ENCODE measurements at regions not wholly inside any gene's neighbourhood (a gene's known extent, or its start where the extent isn't known, plus 50 kb on each side); places are given as distances from the start of the nearest gene placed in this dataset.
A peak's percentile ranks its signal among the peaks of the same experiment; 100 is the strongest.

GRCh38 chr5:115372146-115372545, 75.7 kb upstream of the CCDC112 start:
- no peak for TF ChIP-seq CTCF (IDR thresholded peaks at IDR 0.05; ENCODE audit: low read depth, low read length)
- Histone ChIP-seq H3K36me3 (no peaks in the 10 kb centered on the region), H3K27me3 (ENCODE audit: insufficient read depth, low read depth, severe bottlenecking) (no peaks in the 10 kb centered on the region), H3K4me3 (ENCODE audit: low read depth, low read length) (no peak overlapping the region), H3K27ac (no peak overlapping the region), H3K9me3 (ENCODE audit: severe bottlenecking) (no peaks in the 10 kb centered on the region)
- DNase-seq: no peak

GRCh38 chr5:115369430-115370144, 73.1 kb upstream of the CCDC112 start:
- no peaks in the 10 kb centered on the region for H3K9me3 ChIP-seq (ENCODE audit: severe bottlenecking)
- no peaks in the 10 kb centered on the region for H3K36me3 ChIP-seq
- TF ChIP-seq CTCF (IDR thresholded peaks at IDR 0.05; ENCODE audit: low read depth, low read length): no peak
- no peak overlapping the region for H3K27ac ChIP-seq
- no peak overlapping the region for H3K4me3 ChIP-seq (ENCODE audit: low read depth, low read length)
- no peaks in the 10 kb centered on the region for H3K27me3 ChIP-seq (ENCODE audit: insufficient read depth, low read depth, severe bottlenecking)
- DNase-seq: no peak

GRCh38 chr5:115366223-115366622, 69.8 kb upstream of the CCDC112 start:
- TF ChIP-seq CTCF (IDR thresholded peaks at IDR 0.05; ENCODE audit: low read depth, low read length): no peak
- DNase-seq: peak; percentile 65
- Histone ChIP-seq H3K36me3 (no peaks in the 10 kb centered on the region), H3K9me3 (ENCODE audit: severe bottlenecking) (no peaks in the 10 kb centered on the region), H3K4me3 (ENCODE audit: low read depth, low read length) (no peak overlapping the region), H3K27ac (no peak overlapping the region), H3K27me3 (ENCODE audit: insufficient read depth, low read depth, severe bottlenecking) (no peaks in the 10 kb centered on the region)

- H3K27me3 ChIP-seq (ENCODE audit: insufficient read depth, low read depth, severe bottlenecking): no peaks in the 10 kb centered on the region
- TF ChIP-seq CTCF (IDR thresholded peaks at IDR 0.05; ENCODE audit: low read depth, low read length): no peak
- no peak for DNase-seq
- no peaks in the 10 kb centered on the region for H3K9me3 ChIP-seq (ENCODE audit: severe bottlenecking)
- no peak overlapping the region for H3K4me3 ChIP-seq (ENCODE audit: low read depth, low read length)
- H3K36me3 ChIP-seq: no peaks in the 10 kb centered on the region
- H3K27ac ChIP-seq: no peak overlapping the region
Measured at GRCh38 chr5:115363879-115364278, 67.4 kb upstream of the CCDC112 start.

GRCh38 chr5:115360046-115360685, 63.7 kb upstream of the CCDC112 start:
- DNase-seq: peak; percentile 70
- Histone ChIP-seq H3K4me3 (ENCODE audit: low read depth, low read length) (no peak overlapping the region), H3K27me3 (ENCODE audit: insufficient read depth, low read depth, severe bottlenecking) (no peaks in the 10 kb centered on the region), H3K9me3 (ENCODE audit: severe bottlenecking) (no peaks in the 10 kb centered on the region), H3K36me3 (no peaks in the 10 kb centered on the region), H3K27ac (no peak overlapping the region)
- TF ChIP-seq CTCF (IDR thresholded peaks at IDR 0.05; ENCODE audit: low read depth, low read length): no peak

Measured in WERI-Rb-1 (cell line).